Gastroesophageal sphincter (tissue), 3 donors: ENCODE measurements at regions not wholly inside any gene's neighbourhood (a gene's known extent, or its start where the extent isn't known, plus 50 kb on each side); places are given as distances from the start of the nearest gene placed in this dataset.

Experiments used
- CTCF ChIP-seq, 4 experiments: fragments of 200-600 bp in 2 of 4; fragments of 450-650 bp in 2 of 4; sonication (generic) in 1 of 4; IDR thresholded peaks; one replicate each; pipeline ENCODE4 v1.5.1; 2017 to 2019; ENCODE audit warnings: antibody characterized with exemption in 4 of 4, mild to moderate bottlenecking in 2 of 4, moderate library complexity in 2 of 4
- POLR2A ChIP-seq, 2 donors: fragments of 450-650 bp; IDR thresholded peaks; one replicate each; pipeline ENCODE4 v1.6.1; 2017; ENCODE audit warnings: antibody characterized with exemption in 2 of 2, mild to moderate bottlenecking in 2 of 2, moderate library complexity in 1 of 2
- POLR2AphosphoS5 ChIP-seq: sonication (generic); formaldehyde crosslinking; IDR thresholded peaks from one replicate; pipeline ENCODE4 v1.6.1; 2017; ENCODE audit warnings: antibody characterized with exemption

- TF ChIP-seq CTCF (IDR thresholded peaks at IDR 0.05) (no peak), POLR2AphosphoS5 (no peak), POLR2A (IDR thresholded peaks at IDR 0.05) (no peak)
These were observed 907.1 kb downstream of the MAT2B start for GRCh38 chr5:164412531-164412930.
